ENCODE measurements at regions not wholly inside any gene's neighbourhood (a gene's known extent, or its start where the extent isn't known, plus 50 kb on each side); places are given as distances from the start of the nearest gene placed in this dataset.

GRCh38 chr9:14418941-14419937, 105.3 kb upstream of the NFIB start:
- Histone ChIP-seq H3K4me1 (ENCODE audit: control insufficient read depth in 5 of 5, insufficient read depth in 5 of 5, low read length in 5 of 5) (peaks cover 0 to 32% (median 10%) of the 10 kb centered on the region in 5 donors), H3K36me3 (ENCODE audit: control insufficient read depth in 4 of 4, insufficient read depth in 4 of 4, low read length in 4 of 4) (no peaks in the 10 kb centered on the region), H3K4me3 (no peak overlapping the region), H3K27ac (ENCODE audit: low read depth in 1 of 2, low read length in 1 of 2) (no peak overlapping the region), H3K27me3 (ENCODE audit: control insufficient read depth in 3 of 3, insufficient read depth in 3 of 3, low read length in 2 of 3) (no peaks in the 10 kb centered on the region), H3K9ac (ENCODE audit: insufficient read depth in 1 of 2, low read length in 2 of 2) (peak overlapping the region in 1 of 2 donors; percentile 80), H3K9me3 (ENCODE audit: control insufficient read depth in 4 of 4, insufficient read depth in 3 of 4, low read length in 3 of 4) (peaks cover 0 to 4% (median 1%) of the 10 kb centered on the region in 4 donors)
- 79% methylated on average over 16 of the region's 16 CpGs for WGBS, 2 donors
- DNase-seq, result peak in 2 of 3 donors; percentile 84 to 89
- no peak for ATAC-seq (ENCODE audit: insufficient read depth, low FRiP score)
- no peak for TF ChIP-seq CTCF (IDR thresholded peaks at IDR 0.05; ENCODE audit: control extremely low read depth, extremely low read depth)

GRCh38 chr9:14418301-14418940, 104.5 kb upstream of the NFIB start:
- Histone ChIP-seq H3K4me3 (no peak overlapping the region), H3K27me3 (ENCODE audit: control insufficient read depth in 3 of 3, insufficient read depth in 3 of 3, low read length in 2 of 3) (no peaks in the 10 kb centered on the region), H3K4me1 (ENCODE audit: control insufficient read depth in 5 of 5, insufficient read depth in 5 of 5, low read length in 5 of 5) (peaks cover 0 to 25% (median 10%) of the 10 kb centered on the region in 5 donors), H3K9me3 (ENCODE audit: control insufficient read depth in 4 of 4, insufficient read depth in 3 of 4, low read length in 3 of 4) (peaks cover 0 to 4% (median 1%) of the 10 kb centered on the region in 4 donors), H3K36me3 (ENCODE audit: control insufficient read depth in 4 of 4, insufficient read depth in 4 of 4, low read length in 4 of 4) (no peaks in the 10 kb centered on the region), H3K9ac (ENCODE audit: insufficient read depth in 1 of 2, low read length in 2 of 2) (peak overlapping the region in 1 of 2 donors; percentile 80), H3K27ac (ENCODE audit: low read depth in 1 of 2, low read length in 1 of 2) (no peak overlapping the region)
- no peak for ATAC-seq (ENCODE audit: insufficient read depth, low FRiP score)
- DNase-seq, result peak in 2 of 3 donors; percentile 85 to 86
- TF ChIP-seq CTCF (IDR thresholded peaks at IDR 0.05; ENCODE audit: control extremely low read depth, extremely low read depth), result no peak
- 68 to 72% methylated on average over 5 of the region's 5 CpGs for WGBS, 2 donors

- H3K36me3 ChIP-seq (ENCODE audit: control insufficient read depth in 4 of 4, insufficient read depth in 4 of 4, low read length in 4 of 4), result no peaks in the 10 kb centered on the region
- TF ChIP-seq CTCF (IDR thresholded peaks at IDR 0.05; ENCODE audit: control extremely low read depth, extremely low read depth), result no peak
- WGBS, 2 donors, result 89 to 94% methylated on average over 3 of the region's 3 CpGs
- ATAC-seq (ENCODE audit: insufficient read depth, low FRiP score) (no peak), DNase-seq (no peak)
- no peak overlapping the region for H3K27ac ChIP-seq (ENCODE audit: low read depth in 1 of 2, low read length in 1 of 2)
- H3K9ac ChIP-seq (ENCODE audit: insufficient read depth in 1 of 2, low read length in 2 of 2), result no peak overlapping the region
- H3K27me3 ChIP-seq (ENCODE audit: control insufficient read depth in 3 of 3, insufficient read depth in 3 of 3, low read length in 2 of 3), result no peaks in the 10 kb centered on the region
- H3K9me3 ChIP-seq (ENCODE audit: control insufficient read depth in 4 of 4, insufficient read depth in 3 of 4, low read length in 3 of 4), result peaks cover 0 to 4% (median 1%) of the 10 kb centered on the region in 4 donors
- peaks cover 0 to 23% (median 10%) of the 10 kb centered on the region in 5 donors for H3K4me1 ChIP-seq (ENCODE audit: control insufficient read depth in 5 of 5, insufficient read depth in 5 of 5, low read length in 5 of 5)
- H3K4me3 ChIP-seq, result no peak overlapping the region
Measured at GRCh38 chr9:14417237-14417636, 103.3 kb upstream of the NFIB start.

Measured in lung (tissue), 11 donors.